Hypothalamus (tissue), 51 donors: ENCODE measurements at regions not wholly inside any gene's neighbourhood (a gene's known extent, or its start where the extent isn't known, plus 50 kb on each side); places are given as distances from the start of the nearest gene placed in this dataset.
"Not testable (repeated sequence)": the region's sequence is repeated elsewhere in the genome, so short reads cannot be mapped to it uniquely, and the experiment has no call there.

Source experiments
- DNase-seq, 51 donors: peaks; one replicate each; lab custom pipeline; 2025; lab: John Stamatoyannopoulos, UW

GRCh38 chr9:100700689-100701318 is 122.9 kb downstream of the CAVIN4 start:
- peak in 3 of 51 donors; percentile 2 to 40 (median 7) for DNase-seq

- peak in 49 of 51 donors; percentile 9 to 90 (median 57) for DNase-seq
Measured at GRCh38 chr9:100714372-100715099, 136.7 kb downstream of the CAVIN4 start.

- DNase-seq = peak in 5 of 51 donors; percentile 4 to 84 (median 13)
Measured at GRCh38 chr9:100715100-100715380, 137.2 kb downstream of the CAVIN4 start.

- DNase-seq = no peak
Measured at GRCh38 chr9:100718717-100719116, 140.8 kb downstream of the CAVIN4 start.

- no peak for DNase-seq
Measured at GRCh38 chr9:100720922-100721321, 143.0 kb downstream of the CAVIN4 start.

GRCh38 chr9:100724886-100725285 is 147.0 kb downstream of the CAVIN4 start:
- DNase-seq = no peak

- DNase-seq = no peak
Measured at GRCh38 chr9:100725371-100725770, 147.5 kb downstream of the CAVIN4 start.

- no peak for DNase-seq
Measured at GRCh38 chr9:100729336-100729895, 151.5 kb downstream of the CAVIN4 start.

GRCh38 chr9:100730086-100730485 is 152.2 kb downstream of the CAVIN4 start:
- DNase-seq = no peak

- no peak for DNase-seq
Measured at GRCh38 chr9:100731038-100731556, 153.2 kb downstream of the CAVIN4 start.

- no peak for DNase-seq
Measured at GRCh38 chr9:100731557-100731956, 153.7 kb downstream of the CAVIN4 start.

GRCh38 chr9:100739208-100739607 is 161.3 kb downstream of the CAVIN4 start:
- DNase-seq = no peak

GRCh38 chr9:100739666-100740065 is 161.8 kb downstream of the CAVIN4 start:
- DNase-seq = no peak

GRCh38 chr9:100748930-100749329 is 171.1 kb downstream of the CAVIN4 start:
- DNase-seq = not testable (repeated sequence)

GRCh38 chr9:100756217-100756616 is 178.3 kb downstream of the CAVIN4 start:
- no peak for DNase-seq

GRCh38 chr9:100759215-100759614 is 181.3 kb downstream of the CAVIN4 start:
- no peak for DNase-seq

GRCh38 chr9:100761276-100761802 is 183.5 kb downstream of the CAVIN4 start:
- no peak for DNase-seq

- DNase-seq = no peak
Measured at GRCh38 chr9:100774326-100774725, 196.4 kb downstream of the CAVIN4 start.

- DNase-seq = no peak
Measured at GRCh38 chr9:100774962-100775361, 197.1 kb downstream of the CAVIN4 start.

GRCh38 chr9:100775912-100776311 is 198.0 kb downstream of the CAVIN4 start:
- DNase-seq = no peak

GRCh38 chr9:100784755-100785154 is 206.9 kb downstream of the CAVIN4 start:
- DNase-seq = peak in 1 of 51 donors; percentile 1

GRCh38 chr9:100785946-100786345 is 208.1 kb downstream of the CAVIN4 start:
- no peak for DNase-seq
